Skeletal muscle tissue (tissue), 3 donors: ENCODE measurements at regions not wholly inside any gene's neighbourhood (a gene's known extent, or its start where the extent isn't known, plus 50 kb on each side); places are given as distances from the start of the nearest gene placed in this dataset.

ENCODE experiments used
- H3K27ac ChIP-seq: one replicate; pipeline ENCODE4 v1.7.0; 2013; ENCODE audit warnings: mild to moderate bottlenecking, low read depth, low read length, inconsistent platforms
- H3K27me3 ChIP-seq, 3 donors: one replicate each; pipeline ENCODE4 v1.7.0; 2013; ENCODE audit warnings: low read length in 3 of 3; ENCODE audit not compliant: control insufficient read depth in 3 of 3, insufficient read depth in 3 of 3
- H3K36me3 ChIP-seq, 3 donors: one replicate each; pipeline ENCODE4 v1.7.0; 2013; ENCODE audit warnings: low read length in 3 of 3; ENCODE audit not compliant: control insufficient read depth in 3 of 3, insufficient read depth in 3 of 3
- H3K4me1 ChIP-seq, 3 donors: one replicate each; pipeline ENCODE4 v1.7.0; 2013; ENCODE audit warnings: low read length in 3 of 3, mild to moderate bottlenecking in 3 of 3; ENCODE audit not compliant: control insufficient read depth in 3 of 3, insufficient read depth in 3 of 3
- H3K4me3 ChIP-seq, 3 donors: one replicate each; pipeline ENCODE4 v1.7.0; 2013; ENCODE audit warnings: low read length in 3 of 3
- H3K9ac ChIP-seq, 3 donors: one replicate each; pipeline ENCODE4 v1.7.0; 2013; ENCODE audit warnings: low read length in 3 of 3, mild to moderate bottlenecking in 3 of 3, moderate library complexity in 2 of 3, low read depth in 1 of 3
- H3K9me3 ChIP-seq, 3 donors: one replicate each; pipeline ENCODE4 v1.7.0; 2013; ENCODE audit warnings: low read length in 3 of 3; ENCODE audit not compliant: control insufficient read depth in 3 of 3
- donor health status: Osteomylitis.

DNA sequence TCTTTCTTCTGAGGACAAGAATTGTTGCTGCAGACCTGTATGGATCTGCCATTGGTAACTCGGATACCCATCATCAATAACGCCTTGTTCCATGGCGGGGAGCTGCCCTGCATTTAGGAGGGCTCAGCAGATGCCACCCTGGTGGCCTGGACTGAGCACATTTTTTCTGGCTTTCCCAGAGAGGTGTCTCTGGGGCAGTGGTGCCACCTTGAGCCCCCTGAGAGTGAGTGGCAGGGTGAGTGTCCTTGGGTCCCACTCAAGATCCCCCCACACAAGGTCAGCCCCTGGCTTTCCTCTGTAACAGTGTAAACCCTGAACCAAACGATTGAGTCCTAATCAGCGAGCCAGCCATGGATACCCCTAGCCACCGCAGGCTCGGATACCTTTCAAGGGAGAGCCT is 258.6 kb downstream of the GLRX3 start:
- Histone ChIP-seq H3K27me3 (peaks cover 0 to 5% (median 0%) of the 10 kb centered on the region in 3 donors), H3K9me3 (peaks cover 3 to 5% (median 4%) of the 10 kb centered on the region in 3 donors), H3K36me3 (no peaks in the 10 kb centered on the region), H3K4me3 (no peak overlapping the region), H3K27ac (no peak overlapping the region), H3K9ac (no peak overlapping the region), H3K4me1 (no peaks in the 10 kb centered on the region)

DNA sequence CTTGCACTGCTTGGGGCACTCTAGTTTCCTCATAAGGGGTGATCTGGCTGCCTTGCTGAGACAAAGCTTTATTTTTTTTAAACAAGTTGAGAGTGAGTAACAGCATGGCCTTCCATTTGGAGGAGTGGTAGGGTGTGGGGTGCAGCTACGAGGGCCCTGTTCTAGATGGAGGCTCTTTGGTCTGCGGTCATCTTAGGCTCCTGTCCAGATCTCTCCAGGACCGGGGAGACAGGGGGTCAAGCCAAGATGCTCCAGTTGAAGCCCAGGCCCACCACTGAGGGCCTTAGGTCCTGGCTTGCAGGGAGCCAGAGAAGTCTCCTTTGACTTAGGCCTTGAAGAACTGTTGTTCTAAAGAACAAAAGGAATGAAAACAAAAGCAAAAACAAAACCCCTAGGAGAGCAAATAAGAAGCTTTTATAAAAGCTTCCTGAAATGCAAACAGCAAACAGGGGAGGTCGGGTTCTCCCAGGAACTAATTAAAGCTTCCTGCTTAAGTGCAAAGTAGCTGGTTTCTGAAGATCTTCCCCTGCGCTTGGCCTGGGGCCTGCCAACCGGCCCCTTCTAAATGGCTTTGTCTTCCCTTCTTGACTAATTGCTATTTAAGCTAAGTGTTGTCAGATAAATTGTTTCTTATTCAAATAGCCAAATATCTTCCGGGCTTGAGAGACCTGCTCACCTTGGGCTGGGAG is 259.2 kb downstream of the GLRX3 start:
- Histone ChIP-seq H3K27ac (no peak overlapping the region), H3K9me3 (peaks cover 3 to 5% (median 4%) of the 10 kb centered on the region in 3 donors), H3K4me3 (no peak overlapping the region), H3K9ac (no peak overlapping the region), H3K4me1 (no peaks in the 10 kb centered on the region), H3K36me3 (no peaks in the 10 kb centered on the region), H3K27me3 (peaks cover 0 to 5% (median 0%) of the 10 kb centered on the region in 3 donors)

GRCh38 chr10:130396044-130396443 is 259.9 kb downstream of the GLRX3 start:
- Histone ChIP-seq H3K4me3 (no peak overlapping the region), H3K36me3 (no peaks in the 10 kb centered on the region), H3K27ac (no peak overlapping the region), H3K9me3 (peaks cover 3 to 5% (median 4%) of the 10 kb centered on the region in 3 donors), H3K4me1 (no peaks in the 10 kb centered on the region), H3K27me3 (peaks cover 0 to 5% (median 0%) of the 10 kb centered on the region in 3 donors), H3K9ac (no peak overlapping the region)

DNA sequence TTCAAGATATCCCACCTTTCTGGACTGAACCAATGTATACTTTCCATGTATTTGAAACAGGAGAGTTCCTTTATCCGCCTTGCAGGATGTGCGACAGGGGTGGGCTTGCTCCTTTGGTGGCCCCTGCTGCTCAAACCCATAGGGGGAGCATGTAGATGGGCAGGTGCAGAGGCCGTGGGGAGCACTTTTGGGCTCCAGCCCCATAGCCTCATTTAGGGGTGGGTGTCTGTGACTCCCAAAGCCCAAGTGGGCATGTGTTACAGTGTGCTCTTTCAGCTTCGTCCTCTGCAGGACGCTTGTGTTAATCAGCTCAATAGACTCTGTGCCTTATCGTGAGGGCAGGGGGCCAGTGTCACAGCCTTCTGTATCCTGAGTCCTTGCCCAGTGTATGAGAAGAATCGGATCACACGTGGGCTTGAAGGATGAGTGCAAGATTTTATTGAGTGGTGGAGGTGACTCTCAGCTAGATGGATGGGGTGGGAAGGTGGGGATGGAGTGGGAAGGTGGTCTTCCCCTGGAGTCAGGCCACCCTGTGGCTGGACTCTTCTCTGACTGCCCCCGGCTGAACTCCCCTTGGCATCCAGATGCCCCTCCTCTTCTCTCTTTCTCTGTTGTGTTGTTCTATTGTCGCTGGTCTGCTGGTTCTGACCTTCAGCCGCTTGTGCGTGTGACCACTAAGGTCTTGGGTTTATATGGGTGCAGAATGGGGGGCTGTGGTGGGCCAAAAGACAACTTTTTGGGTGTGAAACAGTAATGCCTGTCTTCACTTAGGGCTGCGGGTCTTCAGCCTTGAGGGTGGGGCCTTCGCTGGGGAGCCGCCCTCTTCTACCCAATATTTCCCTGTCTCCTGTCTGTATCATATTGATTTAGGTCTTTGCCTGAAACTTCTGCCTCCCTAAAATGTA is 262.2 kb downstream of the GLRX3 start:
- Histone ChIP-seq H3K27ac (no peak overlapping the region), H3K9ac (no peak overlapping the region), H3K4me1 (no peaks in the 10 kb centered on the region), H3K36me3 (no peaks in the 10 kb centered on the region), H3K9me3 (peaks cover 3 to 5% (median 4%) of the 10 kb centered on the region in 3 donors), H3K4me3 (no peak overlapping the region), H3K27me3 (peaks cover 0 to 5% (median 0%) of the 10 kb centered on the region in 3 donors)

DNA sequence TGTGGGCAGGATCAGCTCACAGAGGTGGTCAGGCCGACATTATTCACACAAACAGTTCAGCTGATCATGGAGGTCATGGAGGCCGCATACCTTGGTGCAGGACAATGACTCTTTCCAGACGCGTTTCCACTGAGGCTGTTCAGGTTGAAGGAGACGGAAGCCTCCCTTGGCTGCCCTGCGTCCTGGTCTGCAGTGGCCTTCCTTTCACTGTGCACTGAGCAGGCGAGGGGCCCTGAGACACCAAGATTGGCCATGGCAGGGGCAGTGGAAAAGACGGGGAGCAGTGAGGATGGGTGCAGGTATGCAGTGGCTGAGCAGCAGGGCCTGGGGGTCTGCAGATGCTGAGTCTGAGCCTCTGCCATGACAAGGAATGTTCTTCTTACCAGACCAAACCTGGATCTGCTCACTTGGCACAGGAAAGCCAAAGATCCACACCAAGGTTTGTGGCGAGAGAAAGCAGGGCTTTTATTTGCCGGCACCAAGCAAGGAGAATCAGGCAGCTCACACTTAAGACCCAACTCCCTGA is 263.3 kb downstream of the GLRX3 start:
- no peaks in the 10 kb centered on the region for H3K36me3 ChIP-seq
- peaks cover 2 to 4% (median 3%) of the 10 kb centered on the region in 3 donors for H3K9me3 ChIP-seq
- H3K27me3 ChIP-seq = peaks cover 0 to 7% (median 0%) of the 10 kb centered on the region in 3 donors
- H3K4me3 ChIP-seq = no peak overlapping the region
- no peak overlapping the region for H3K27ac ChIP-seq
- H3K9ac ChIP-seq = no peak overlapping the region
- H3K4me1 ChIP-seq = no peaks in the 10 kb centered on the region

GRCh38 chr10:130400890-130401289 is 264.7 kb downstream of the GLRX3 start:
- Histone ChIP-seq H3K27me3 (peaks cover 0 to 7% (median 0%) of the 10 kb centered on the region in 3 donors), H3K27ac (no peak overlapping the region), H3K4me1 (no peaks in the 10 kb centered on the region), H3K4me3 (no peak overlapping the region), H3K36me3 (no peaks in the 10 kb centered on the region), H3K9ac (no peak overlapping the region), H3K9me3 (peaks cover 2 to 4% (median 2%) of the 10 kb centered on the region in 3 donors)

GRCh38 chr10:130401860-130402765 is 265.9 kb downstream of the GLRX3 start:
- Histone ChIP-seq H3K4me1 (no peaks in the 10 kb centered on the region), H3K27ac (no peak overlapping the region), H3K4me3 (no peak overlapping the region), H3K9me3 (no peaks in the 10 kb centered on the region), H3K9ac (no peak overlapping the region), H3K36me3 (no peaks in the 10 kb centered on the region), H3K27me3 (peaks cover 0 to 7% (median 0%) of the 10 kb centered on the region in 3 donors)

GRCh38 chr10:130403153-130404075 is 267.2 kb downstream of the GLRX3 start:
- Histone ChIP-seq H3K4me1 (no peaks in the 10 kb centered on the region), H3K27me3 (peaks cover 0 to 7% (median 0%) of the 10 kb centered on the region in 3 donors), H3K9ac (no peak overlapping the region), H3K4me3 (no peak overlapping the region), H3K36me3 (no peaks in the 10 kb centered on the region), H3K27ac (no peak overlapping the region), H3K9me3 (no peaks in the 10 kb centered on the region)
